Kidney capillary endothelial cell (primary cell): ENCODE measurements at regions not wholly inside any gene's neighbourhood (a gene's known extent, or its start where the extent isn't known, plus 50 kb on each side); places are given as distances from the start of the nearest gene placed in this dataset.
"Not testable (repeated sequence)": the region's sequence is repeated elsewhere in the genome, so short reads cannot be mapped to it uniquely, and the experiment has no call there.

Experiments
- DNase-seq: peaks from one replicate; pipeline ENCODE4 v3.0.0-alpha.2; 2018; ENCODE audit warnings: low spot score

DNA sequence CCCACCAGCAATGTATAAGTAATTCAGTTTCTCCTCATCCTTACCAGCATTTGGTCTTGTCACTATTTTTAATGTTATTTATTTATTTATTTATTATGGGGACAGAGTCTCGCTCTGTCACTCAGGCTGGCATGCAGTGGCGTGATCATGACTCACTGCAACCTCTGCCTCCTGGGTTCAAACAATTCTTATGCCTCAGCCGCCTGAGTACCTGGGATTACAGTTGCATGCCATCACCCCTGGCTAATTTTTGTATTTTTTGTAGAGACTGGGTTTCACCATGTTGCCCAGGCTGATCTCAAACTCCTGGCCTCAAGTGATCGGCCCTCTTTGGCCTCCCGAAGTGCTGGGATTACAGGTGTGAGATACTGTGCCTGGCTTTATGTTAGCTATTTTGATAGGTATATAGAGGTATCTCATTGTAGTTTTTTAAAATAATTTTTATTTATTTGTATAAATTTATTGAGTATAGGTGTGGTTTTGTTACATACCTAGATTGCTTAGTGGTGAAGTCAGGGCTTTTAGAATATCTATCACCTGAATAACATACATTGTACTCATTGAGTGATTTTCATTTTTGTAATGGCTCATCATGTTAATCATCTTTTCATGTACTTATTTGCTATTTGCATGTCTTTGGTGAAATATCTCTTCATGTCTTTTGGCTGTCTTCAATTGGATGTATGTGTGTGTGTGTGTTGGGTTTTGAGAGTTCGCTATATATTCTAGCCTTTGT is 53.3 kb downstream of the TANC2 start:
- no peak for DNase-seq

DNA sequence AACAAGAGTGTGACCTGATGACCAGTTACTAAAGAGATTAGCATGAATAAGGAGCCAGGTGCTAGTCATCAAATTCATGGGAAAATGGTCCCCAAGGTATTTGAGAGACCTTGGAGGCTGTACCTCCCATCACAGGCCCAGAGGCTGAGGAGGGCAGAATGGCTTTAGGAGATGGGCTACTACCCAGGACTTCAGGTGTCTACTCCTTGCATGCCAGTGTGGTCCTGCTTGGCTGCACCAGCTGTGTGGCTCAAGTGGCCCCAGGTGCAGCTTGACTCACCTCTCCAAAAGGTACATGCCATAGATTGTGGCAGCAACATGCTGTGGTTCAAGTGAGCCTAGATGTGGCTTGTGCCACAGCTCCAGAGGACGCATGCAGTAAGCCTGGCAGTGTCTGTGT is 56.5 kb downstream of the TANC2 start:
- DNase-seq, result no peak

DNA sequence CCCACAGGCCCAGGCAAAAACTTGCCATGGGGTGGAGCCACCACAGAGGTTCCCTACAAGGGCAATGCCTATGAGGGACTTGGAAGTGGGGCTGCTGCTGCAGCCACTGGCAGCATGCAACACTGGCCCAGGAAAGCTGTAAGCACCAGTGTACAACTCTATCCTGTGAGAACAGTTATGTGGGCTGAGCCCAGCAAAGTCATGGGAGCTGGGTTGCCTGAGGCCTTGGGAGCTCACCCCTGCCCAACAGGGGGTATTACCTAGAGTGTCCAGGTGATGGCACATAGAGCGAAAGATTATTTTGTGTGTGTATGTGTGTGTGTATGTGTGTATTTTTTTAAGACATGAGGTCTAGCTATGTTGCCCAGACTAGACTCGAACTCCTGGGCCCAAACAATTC is 57.0 kb downstream of the TANC2 start:
- no peak for DNase-seq

DNA sequence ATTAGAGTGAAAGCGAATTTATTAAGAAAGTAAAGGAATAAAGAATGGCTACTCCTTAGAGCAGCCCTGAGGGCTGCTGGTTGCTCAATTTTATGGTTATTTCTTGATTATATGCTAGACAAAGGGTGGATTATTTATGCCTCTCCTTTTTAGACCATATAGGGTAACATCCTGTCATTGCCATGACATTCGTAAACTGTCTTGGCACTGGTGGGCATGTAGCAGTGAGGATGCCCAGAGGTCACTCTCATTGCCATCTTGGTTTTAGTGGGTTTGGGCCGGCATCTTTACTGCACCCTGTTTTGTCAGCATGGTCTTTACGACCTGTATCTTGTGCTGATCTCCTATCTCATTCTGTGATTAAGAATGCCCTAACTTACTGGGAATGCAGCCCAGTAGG is 58.2 kb downstream of the TANC2 start:
- no peak for DNase-seq

DNA sequence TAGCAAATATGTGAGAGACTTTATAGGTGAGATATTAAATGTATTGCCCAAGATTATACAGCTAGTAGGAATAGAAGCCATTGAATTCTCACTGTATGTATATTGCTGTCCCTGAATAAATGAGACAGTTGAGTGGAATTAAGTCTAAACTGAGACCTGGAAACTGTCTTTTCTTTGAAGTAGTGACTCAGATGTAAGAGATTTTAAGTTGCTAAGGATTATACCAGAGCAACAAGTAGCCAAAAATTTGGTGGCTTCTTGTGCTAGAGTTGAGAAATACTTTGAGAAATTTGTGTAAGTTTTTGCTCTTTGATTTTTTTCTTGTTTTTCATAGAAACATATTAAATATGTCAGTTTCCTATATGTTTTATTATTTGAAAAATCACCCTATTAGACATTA is 58.7 kb downstream of the TANC2 start:
- no peak for DNase-seq

DNA sequence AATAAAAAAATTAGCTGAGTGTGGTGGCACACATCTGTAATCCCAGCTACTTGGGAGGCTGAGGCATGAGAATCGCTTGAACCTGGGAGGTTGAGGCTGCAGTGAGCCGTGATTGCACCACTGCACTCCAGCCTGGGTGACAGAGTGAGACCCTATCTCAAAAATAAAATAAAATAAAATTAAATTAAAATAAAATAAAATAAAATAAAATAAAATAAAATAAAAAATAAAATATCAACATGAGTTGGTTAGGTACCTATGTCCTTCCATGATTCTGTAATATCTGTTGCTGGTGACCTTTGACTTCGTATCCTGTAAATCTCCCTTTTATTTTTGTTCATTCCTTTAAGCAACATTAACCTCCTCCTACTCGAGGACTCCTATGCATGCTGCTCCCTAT is 59.6 kb downstream of the TANC2 start:
- DNase-seq, result not testable (repeated sequence)

DNA sequence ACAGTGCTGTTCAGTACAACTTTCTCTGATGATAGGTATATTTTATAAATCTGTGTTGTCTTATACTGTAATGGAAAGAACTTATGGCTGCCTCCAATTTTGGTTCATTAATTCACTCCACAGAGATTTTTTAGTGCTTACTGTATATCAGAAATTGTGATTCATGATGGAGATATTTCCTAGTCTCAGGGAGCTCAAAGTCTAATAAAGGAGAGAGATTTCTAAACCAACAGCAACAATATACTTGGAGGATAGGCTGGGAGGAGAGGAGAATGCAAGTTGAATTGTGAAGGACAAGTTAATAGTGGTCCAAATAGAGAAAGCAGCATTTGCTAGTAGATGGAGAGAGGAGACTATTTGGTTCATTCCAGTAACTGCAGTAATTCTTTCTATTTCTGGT is 63.5 kb downstream of the TANC2 start:
- peak; percentile 53 for DNase-seq

DNA sequence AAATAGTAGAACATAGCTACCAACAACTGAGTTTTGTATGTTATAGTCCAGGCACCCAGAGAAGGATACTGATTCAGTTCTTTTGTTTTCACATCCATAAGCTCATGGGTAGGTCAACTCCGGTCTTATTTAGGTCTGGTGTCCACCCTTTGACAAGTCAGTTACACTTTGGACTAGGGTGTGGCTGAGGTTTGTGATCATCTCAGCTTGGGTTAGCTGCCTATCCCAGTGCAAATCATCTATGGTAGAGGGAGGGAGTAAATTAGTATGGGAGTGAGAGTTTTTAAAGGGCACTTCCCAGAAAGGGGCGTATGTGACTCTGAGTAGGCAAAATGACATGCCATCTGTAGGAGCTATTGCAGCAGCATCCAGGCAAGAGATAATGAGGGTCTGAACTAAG is 66.1 kb downstream of the TANC2 start:
- DNase-seq, result no peak

DNA sequence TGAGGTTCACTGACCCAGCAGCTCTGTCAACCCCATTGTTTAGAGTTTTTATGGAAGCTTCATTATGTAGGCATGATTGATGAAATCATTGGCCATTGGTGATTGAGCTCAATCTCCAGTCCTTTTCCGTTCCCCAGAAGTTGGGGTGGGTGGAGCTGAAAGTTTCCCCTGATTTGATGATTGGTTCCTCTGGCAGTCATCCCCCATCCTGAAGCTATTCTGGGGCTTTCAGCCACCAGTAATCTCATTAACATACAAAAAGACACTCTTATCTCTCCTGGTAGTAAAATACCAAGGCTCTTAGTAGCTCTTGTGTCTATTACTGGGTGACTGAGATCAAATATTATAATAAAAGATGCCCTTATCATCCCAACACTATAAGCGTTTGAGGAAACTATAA is 67.1 kb downstream of the TANC2 start:
- no peak for DNase-seq

DNA sequence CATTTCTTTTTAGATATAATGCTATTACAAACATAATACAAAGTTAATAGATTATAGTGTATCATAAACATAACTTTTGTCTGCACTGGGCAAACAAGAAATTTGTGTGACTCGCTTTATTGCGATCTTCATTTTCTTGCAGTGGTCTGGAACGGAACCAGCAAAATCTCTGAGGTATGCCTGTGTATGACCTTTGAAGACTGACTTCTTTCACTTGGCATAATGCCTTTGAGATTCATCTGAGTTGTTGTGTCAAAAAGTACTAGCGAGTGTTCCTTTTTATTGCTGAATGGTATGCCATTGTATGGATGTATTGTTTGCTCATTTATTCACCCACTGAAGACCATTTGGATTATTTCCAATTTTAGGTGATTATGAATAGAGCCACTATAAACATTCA is 69.2 kb downstream of the TANC2 start:
- DNase-seq, result no peak

DNA sequence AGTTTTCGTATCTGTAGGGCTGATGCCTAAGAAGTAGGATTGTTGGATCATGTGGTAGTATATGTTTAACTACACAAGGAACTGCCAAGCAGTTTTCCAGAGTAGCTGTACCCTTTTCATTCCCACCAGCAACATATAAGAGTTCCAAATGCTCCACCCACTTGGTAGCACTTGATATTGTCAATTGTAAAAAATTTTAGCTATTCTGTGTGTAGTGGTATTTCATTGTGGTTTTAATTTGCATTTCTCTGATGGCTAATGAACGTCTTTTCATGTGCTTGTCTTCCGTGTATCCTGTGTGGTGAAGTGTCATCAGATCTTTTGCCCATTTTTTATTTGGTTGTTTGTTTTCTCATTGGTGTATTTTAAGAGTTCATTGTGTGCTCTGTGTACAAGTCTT is 69.7 kb downstream of the TANC2 start:
- no peak for DNase-seq

DNA sequence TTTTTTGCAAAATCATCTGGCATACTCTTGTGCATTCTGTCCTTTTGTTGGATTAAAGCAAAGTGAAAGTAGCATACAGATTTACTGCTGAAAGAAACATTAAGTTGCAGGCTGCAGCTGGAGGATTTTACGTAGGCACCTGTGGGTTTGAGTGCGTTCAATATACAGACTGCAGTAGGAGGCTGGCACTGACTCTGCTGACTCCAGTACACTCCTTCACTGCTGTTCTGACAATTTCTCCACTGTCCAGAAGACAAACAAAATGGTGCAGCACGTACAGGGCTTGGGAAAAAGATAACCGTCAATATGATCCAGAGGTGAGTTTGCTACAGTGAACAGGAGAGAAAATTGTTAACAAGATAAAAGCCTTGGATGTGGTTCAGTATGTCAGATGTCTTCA is 73.3 kb downstream of the TANC2 start:
- no peak for DNase-seq

DNA sequence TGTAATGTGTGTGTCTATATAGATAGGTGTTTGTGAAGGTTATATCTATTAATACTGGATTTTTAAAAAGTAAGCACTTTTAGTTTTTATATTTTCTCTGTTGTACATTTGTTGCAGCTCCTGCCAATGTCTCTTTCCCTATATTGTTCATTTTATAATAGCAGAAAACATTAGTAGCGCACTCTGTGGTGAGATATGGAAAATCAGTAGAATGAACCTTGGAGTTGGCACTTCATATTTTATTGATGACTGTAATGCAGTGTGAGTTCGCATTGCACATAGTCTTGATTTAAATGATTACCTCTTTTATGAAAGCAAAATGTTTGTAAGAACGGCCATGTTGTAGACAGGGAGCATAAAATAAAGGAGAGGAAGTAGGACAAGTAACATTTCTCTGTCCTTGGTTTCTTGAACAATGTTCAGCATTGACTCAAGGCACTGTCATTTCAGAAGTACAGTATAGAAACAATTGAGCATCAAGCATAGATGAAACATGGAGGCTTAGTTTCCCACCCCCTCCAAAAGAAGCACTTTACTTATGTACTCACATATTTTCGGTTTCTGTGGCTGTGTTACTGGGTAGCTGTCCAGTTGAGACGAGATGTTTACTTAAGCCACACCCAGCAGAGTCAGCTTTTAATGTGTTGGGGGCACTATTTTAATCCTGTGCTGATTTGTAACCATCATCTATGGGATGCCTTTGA is 74.0 kb downstream of the TANC2 start:
- peak; percentile 2 for DNase-seq

DNA sequence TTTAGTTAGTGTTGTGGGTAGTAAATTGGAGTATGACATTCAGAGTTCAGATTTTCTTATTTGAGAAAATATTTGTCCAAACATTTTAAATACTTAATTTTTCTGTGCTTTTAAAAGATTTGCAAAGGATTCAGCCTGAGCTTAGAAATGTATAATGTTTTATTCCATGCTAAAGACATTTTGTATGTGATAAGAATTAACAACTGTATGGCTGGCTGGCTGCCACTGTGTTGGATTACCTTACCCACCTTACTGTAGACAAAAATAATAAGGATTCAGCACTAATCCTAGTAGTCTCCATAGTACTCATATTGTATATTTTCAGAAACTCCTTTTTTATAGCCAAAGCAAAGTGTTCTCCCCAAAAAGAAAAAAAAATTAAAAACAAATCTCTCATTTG is 74.8 kb downstream of the TANC2 start:
- DNase-seq, result no peak

DNA sequence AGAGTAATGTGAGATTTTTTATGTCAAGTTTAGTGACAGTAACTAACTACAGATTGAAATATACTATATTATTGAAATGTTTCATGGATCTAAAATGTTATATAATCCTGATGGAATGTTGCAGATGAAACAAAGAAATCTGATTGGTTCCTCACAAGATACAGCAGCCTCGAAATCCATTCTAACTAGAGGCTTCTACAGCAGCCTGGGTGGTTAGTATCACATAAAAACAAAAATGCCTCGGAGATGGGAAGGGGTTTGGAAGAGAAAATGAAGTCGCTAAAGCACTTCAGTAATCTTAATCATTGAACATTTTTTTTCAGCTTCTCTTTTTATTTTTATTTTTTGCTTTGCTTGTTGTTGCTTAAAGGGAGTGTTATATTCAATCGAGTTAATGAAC is 75.2 kb downstream of the TANC2 start:
- no peak for DNase-seq

DNA sequence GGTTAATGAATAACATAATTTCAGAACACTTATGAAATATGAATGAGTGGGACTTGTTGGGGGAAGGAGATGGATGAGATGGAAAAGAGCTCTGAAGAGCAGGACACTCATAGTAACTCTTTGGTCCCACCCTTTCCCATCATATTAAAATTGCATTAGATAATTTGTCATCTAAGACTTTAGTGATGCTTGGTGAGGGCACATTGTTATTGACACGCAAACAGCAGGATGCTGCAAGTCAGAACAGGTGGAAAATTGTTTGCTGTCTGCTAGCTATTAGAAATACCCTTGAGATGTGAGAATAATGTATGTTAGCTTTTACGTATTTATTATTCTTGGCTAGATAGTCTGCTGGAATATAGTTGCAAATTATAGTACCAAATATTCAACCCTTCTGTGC is 75.7 kb downstream of the TANC2 start:
- no peak for DNase-seq

DNA sequence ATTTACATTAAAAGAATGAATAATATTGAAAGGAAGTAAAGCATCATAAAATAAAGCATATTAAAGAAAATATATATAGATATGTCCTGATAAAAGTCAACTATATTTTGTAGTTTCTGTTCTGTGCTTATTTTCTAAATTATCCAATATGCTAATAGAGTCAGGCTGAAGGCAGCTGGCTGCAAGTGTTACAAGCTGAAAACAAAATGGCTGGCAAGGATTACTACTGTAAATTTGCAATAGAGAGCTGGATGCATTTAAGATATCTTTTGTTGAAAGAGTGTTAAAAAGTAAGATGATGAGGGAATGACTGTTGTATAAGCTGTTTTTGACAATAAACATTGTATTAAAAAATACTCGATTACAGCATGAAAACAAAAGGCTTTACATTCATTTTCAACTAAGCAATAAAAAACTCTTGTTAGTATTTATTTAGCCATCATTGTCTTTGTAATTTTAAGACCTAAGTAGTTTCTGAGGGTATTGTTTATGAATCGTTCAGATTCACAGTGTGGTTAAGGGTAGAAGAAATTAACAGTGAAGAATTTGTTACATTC is 76.3 kb downstream of the TANC2 start:
- no peak for DNase-seq

DNA sequence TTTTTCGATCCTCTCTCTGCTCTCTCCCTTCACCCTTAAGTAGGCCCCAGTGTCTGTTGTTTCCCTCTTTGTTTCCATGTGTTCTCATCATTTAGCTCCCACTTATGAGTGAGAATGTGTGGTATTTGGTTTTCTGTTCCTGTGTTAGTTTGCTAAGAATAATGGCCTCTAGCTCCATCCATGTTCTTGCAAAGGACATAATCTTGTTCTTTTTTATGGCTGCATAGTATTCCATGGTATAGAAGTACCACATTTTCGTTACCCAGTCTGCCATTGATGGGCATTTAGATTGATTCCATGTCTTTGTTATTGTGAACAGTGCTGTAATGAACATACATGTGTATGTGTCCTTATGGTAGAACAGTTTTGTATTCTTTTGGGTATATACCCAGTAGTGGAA is 91.5 kb downstream of the TANC2 start:
- not testable (repeated sequence) for DNase-seq

DNA sequence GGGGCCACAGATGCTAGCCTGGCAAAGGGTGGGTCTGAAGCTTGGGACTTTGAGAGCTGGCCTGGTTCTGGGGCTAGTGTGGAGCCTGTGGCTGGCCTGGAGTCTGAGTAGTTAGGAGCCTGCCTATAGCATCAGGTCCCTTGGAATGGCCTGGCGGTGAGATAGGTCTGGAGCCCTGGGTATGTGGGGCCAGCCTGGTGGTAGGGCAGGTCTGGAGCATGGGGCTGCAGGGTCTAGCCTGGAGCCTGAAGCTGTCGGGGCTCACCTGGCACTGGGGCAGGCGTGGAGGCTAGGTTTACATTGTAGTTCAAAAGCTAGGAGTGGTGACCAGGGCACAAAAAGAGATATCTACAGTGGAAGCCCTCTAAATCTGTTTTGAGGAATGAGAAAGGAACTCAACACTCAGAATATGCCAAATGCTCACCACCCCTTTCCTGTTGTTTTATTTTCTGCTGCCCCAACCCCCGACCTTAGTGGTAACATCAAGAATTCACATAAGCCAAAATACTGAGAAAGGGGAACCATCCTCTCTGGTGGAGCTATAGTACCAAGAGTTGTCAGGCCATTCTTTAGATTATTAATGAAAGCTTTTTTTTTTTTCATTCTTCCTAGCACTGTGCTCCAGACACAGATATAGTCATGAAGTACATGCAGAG is 100.3 kb downstream of the TANC2 start:
- DNase-seq, result no peak

DNA sequence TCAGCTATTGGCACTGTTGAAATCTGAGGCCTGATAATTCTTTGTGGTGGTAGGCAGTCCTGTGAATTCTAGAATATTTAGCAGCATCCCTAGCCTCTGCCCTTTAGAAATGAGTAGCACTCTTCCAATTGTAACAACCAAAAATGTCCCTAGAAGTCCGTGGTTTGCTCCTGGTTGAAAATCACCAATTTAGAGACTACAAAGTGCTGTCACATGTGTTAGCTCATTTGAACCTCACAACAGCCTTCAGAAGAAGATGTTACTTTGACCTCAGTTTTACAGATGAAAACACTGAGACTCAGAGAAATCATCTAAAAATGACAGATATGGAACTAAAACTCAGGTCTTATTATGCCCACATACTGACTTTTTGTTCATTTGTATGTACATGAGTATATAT is 103.2 kb downstream of the TANC2 start:
- no peak for DNase-seq

DNA sequence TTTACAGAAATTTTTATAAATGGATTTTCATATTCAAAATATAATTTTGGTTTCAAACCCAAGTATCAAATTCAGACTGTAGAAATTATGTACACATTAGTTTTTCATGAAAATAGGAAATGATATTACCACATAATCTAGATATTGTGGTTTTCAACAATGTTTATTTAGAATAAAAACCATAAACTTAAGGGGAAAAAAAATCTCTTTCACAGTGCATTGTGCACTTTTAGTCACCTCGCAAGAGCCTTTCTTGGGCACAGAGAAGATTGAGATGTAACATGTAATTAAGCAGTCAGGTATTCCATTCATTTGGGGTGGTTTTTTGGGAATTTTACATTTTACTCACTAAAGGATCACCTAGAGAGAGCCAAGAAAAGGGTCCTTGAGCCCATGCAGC is 104.0 kb downstream of the TANC2 start:
- DNase-seq, result no peak

DNA sequence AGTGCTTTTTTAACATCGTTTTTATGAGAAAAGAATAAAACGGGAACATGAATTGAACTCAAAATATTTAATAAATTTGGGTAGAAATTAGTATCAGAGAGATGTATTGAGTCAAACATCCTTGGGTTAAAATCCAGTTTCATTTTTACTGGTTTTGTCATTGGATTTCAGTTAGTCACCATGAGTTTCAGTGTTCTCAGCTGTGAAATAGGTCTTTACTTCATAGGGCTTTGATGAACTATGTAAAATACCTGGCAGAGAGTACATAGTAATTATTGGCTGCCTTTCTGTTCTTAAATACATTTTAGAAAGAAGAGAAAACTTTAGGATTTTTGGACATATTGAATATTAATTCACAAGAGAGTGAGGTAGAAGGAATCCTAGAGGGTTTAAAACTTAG is 105.8 kb downstream of the TANC2 start:
- no peak for DNase-seq

DNA sequence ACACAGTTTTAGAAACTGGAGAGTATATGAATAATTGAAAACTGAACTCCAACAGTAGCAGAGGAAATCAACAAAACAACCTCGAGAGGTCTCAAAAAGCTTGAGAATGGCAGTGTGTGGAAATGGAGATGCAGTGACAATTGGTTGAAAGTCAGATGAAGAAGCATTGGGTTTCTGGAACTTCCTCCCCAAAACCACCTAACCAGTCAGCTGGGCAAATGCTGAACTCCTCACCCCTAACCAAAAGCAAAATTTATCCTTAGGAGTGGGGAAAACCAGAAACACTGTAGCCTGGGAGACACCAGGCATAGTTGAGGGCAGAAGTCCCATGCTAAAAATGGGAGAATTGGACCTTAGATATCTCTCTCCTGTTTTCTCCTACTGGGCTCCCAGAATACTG is 109.9 kb downstream of the TANC2 start:
- DNase-seq, result no peak
